Forelimb muscle (tissue), 1 donor: ENCODE measurements at regions not wholly inside any gene's neighbourhood (a gene's known extent, or its start where the extent isn't known, plus 50 kb on each side); places are given as distances from the start of the nearest gene placed in this dataset.
A peak's percentile ranks its signal among the peaks of the same experiment; 100 is the strongest.

Experiments
- DNase-seq: peaks from one replicate; pipeline ENCODE4 v3.0.0-alpha.2; 2013; ENCODE audit warnings: low read depth

GRCh38 chr1:168455764-168456163, 88.0 kb downstream of the XCL2 start:
- no peak for DNase-seq

GRCh38 chr1:168454211-168454815, 89.5 kb downstream of the XCL2 start:
- DNase-seq, result no peak

GRCh38 chr1:168453056-168453455, 90.7 kb downstream of the XCL2 start:
- no peak for DNase-seq

- no peak for DNase-seq
These were observed 91.5 kb downstream of the XCL2 start for GRCh38 chr1:168452329-168452728.

- no peak for DNase-seq
These were observed 95.9 kb downstream of the XCL2 start for GRCh38 chr1:168447871-168448270.

GRCh38 chr1:168446081-168446480, 97.7 kb downstream of the XCL2 start:
- DNase-seq, result no peak

GRCh38 chr1:168443899-168444298, 99.9 kb downstream of the XCL2 start:
- no peak for DNase-seq

GRCh38 chr1:168443356-168443755, 100.4 kb downstream of the XCL2 start:
- DNase-seq, result no peak

- no peak for DNase-seq
These were observed 100.9 kb downstream of the XCL2 start for GRCh38 chr1:168442931-168443330.

GRCh38 chr1:168441745-168442144, 102.1 kb downstream of the XCL2 start:
- no peak for DNase-seq

GRCh38 chr1:168439456-168440375, 104.1 kb downstream of the XCL2 start:
- peak; percentile 45 for DNase-seq

- no peak for DNase-seq
These were observed 105.2 kb downstream of the XCL2 start for GRCh38 chr1:168438626-168439025.

GRCh38 chr1:168437821-168438220, 106.0 kb downstream of the XCL2 start:
- no peak for DNase-seq

GRCh38 chr1:168435439-168435838, 108.4 kb downstream of the XCL2 start:
- no peak for DNase-seq

GRCh38 chr1:168433238-168433637, 110.6 kb downstream of the XCL2 start:
- DNase-seq, result no peak

GRCh38 chr1:168431882-168432281, 111.9 kb downstream of the XCL2 start:
- DNase-seq, result no peak

- peak; percentile 34 for DNase-seq
These were observed 113.5 kb downstream of the XCL2 start for GRCh38 chr1:168430321-168430720.

- DNase-seq, result peak; percentile 20
These were observed 115.6 kb downstream of the XCL2 start for GRCh38 chr1:168428063-168428731.

GRCh38 chr1:168427051-168427450, 116.7 kb downstream of the XCL2 start:
- no peak for DNase-seq

- DNase-seq, result no peak
These were observed 119.5 kb downstream of the XCL2 start for GRCh38 chr1:168424281-168424680.

GRCh38 chr1:168422203-168422847, 121.5 kb downstream of the XCL2 start:
- DNase-seq, result peak; percentile 32

GRCh38 chr1:168421399-168422004, 122.3 kb downstream of the XCL2 start:
- no peak for DNase-seq
